OCI-LY1 (cell line): ENCODE measurements at regions not wholly inside any gene's neighbourhood (a gene's known extent, or its start where the extent isn't known, plus 50 kb on each side); places are given as distances from the start of the nearest gene placed in this dataset.

Experiments
- EZH2 ChIP-seq: fragments of 200-600 bp; sonication (generic), shearing (Covaris generic); IDR thresholded peaks from 2 replicates; pipeline ENCODE4 v1.8.0; 2017; ENCODE audit warnings: borderline replicate concordance, mixed run types, mild to moderate bottlenecking, antibody characterized with exemption, low read length, moderate library complexity, mixed read lengths
- TF ChIP-seq, protein P1 (sequence below): fragments of 200-600 bp; sonication (generic), shearing (Covaris generic); IDR thresholded peaks from 2 replicates; pipeline ENCODE4 v1.5.1; 2017; ENCODE audit warnings: mild to moderate bottlenecking, antibody characterized with exemption, low read length, moderate library complexity, mixed read lengths

DNA sequence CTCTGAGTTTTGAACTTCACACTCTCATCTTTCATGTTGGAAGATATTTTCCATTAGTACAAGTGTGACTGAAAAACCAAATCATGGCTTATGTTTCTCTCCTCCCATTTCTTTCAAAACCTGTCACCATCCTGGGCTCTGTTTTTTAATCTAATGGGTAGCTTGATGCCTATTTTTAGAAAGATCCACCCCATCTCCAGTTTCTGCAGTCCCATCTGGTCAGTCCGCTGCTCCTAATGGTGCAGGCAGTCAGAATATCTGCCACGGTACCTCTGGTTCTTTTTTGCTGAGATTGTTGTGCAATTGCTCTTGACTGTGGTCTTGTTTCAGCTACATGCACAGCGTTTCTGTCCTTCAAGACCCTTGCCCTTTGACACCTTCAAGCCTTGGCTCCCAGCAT lies 240.9 kb upstream of the CADM2 start:
- TF ChIP-seq, protein P1, sequence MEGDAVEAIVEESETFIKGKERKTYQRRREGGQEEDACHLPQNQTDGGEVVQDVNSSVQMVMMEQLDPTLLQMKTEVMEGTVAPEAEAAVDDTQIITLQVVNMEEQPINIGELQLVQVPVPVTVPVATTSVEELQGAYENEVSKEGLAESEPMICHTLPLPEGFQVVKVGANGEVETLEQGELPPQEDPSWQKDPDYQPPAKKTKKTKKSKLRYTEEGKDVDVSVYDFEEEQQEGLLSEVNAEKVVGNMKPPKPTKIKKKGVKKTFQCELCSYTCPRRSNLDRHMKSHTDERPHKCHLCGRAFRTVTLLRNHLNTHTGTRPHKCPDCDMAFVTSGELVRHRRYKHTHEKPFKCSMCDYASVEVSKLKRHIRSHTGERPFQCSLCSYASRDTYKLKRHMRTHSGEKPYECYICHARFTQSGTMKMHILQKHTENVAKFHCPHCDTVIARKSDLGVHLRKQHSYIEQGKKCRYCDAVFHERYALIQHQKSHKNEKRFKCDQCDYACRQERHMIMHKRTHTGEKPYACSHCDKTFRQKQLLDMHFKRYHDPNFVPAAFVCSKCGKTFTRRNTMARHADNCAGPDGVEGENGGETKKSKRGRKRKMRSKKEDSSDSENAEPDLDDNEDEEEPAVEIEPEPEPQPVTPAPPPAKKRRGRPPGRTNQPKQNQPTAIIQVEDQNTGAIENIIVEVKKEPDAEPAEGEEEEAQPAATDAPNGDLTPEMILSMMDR: no peak
- TF ChIP-seq EZH2: no peak
